ENCODE measurements at regions not wholly inside any gene's neighbourhood (a gene's known extent, or its start where the extent isn't known, plus 50 kb on each side); places are given as distances from the start of the nearest gene placed in this dataset.

- Histone ChIP-seq H3K9me3 (ENCODE audit: control insufficient read depth, insufficient read depth, low read length) (peaks cover 5% of the 10 kb centered on the region; the same call in 1 of the 2 replicates), H3K4me1 (ENCODE audit: insufficient read depth, low read length) (peaks cover 5% of the 10 kb centered on the region; the same call in 1 of the 2 replicates), H3K36me3 (ENCODE audit: insufficient read depth, low read length) (no peaks in the 10 kb centered on the region), H3K9ac (ENCODE audit: low read depth, low read length) (no peak overlapping the region)
Observed at GRCh38 chr5:5581080-5581479, 158.6 kb downstream of the ICE1 start.

GRCh38 chr5:5576744-5577143 lies 154.3 kb downstream of the ICE1 start:
- no peaks in the 10 kb centered on the region for H3K36me3 ChIP-seq (ENCODE audit: insufficient read depth, low read length)
- H3K9me3 ChIP-seq (ENCODE audit: control insufficient read depth, insufficient read depth, low read length) = 0 out of 2 replicates have a peak, but pooled peaks cover 5% of the 10 kb centered on the region
- H3K4me1 ChIP-seq (ENCODE audit: insufficient read depth, low read length) = peaks cover 14% of the 10 kb centered on the region
- H3K9ac ChIP-seq (ENCODE audit: low read depth, low read length) = no peak overlapping the region

GRCh38 chr5:5575461-5575860 lies 153.0 kb downstream of the ICE1 start:
- H3K9ac ChIP-seq (ENCODE audit: low read depth, low read length) = no peak overlapping the region
- no peaks in the 10 kb centered on the region for H3K36me3 ChIP-seq (ENCODE audit: insufficient read depth, low read length)
- 0 out of 2 replicates have a peak, but pooled peaks cover 5% of the 10 kb centered on the region for H3K9me3 ChIP-seq (ENCODE audit: control insufficient read depth, insufficient read depth, low read length)
- peaks cover 14% of the 10 kb centered on the region for H3K4me1 ChIP-seq (ENCODE audit: insufficient read depth, low read length)

GRCh38 chr5:5573798-5574380 lies 151.4 kb downstream of the ICE1 start:
- Histone ChIP-seq H3K4me1 (ENCODE audit: insufficient read depth, low read length) (peaks cover 14% of the 10 kb centered on the region), H3K9me3 (ENCODE audit: control insufficient read depth, insufficient read depth, low read length) (no peaks in the 10 kb centered on the region), H3K9ac (ENCODE audit: low read depth, low read length) (no peak overlapping the region), H3K36me3 (ENCODE audit: insufficient read depth, low read length) (no peaks in the 10 kb centered on the region)

GRCh38 chr5:5572976-5573797 lies 150.7 kb downstream of the ICE1 start:
- H3K9ac ChIP-seq (ENCODE audit: low read depth, low read length) = no peak overlapping the region
- H3K9me3 ChIP-seq (ENCODE audit: control insufficient read depth, insufficient read depth, low read length) = no peaks in the 10 kb centered on the region
- H3K4me1 ChIP-seq (ENCODE audit: insufficient read depth, low read length) = peaks cover 14% of the 10 kb centered on the region
- no peaks in the 10 kb centered on the region for H3K36me3 ChIP-seq (ENCODE audit: insufficient read depth, low read length)

GRCh38 chr5:5572010-5572865 lies 149.8 kb downstream of the ICE1 start:
- H3K9ac ChIP-seq (ENCODE audit: low read depth, low read length) = no peak overlapping the region
- no peaks in the 10 kb centered on the region for H3K9me3 ChIP-seq (ENCODE audit: control insufficient read depth, insufficient read depth, low read length)
- peaks cover 14% of the 10 kb centered on the region for H3K4me1 ChIP-seq (ENCODE audit: insufficient read depth, low read length)
- no peaks in the 10 kb centered on the region for H3K36me3 ChIP-seq (ENCODE audit: insufficient read depth, low read length)

GRCh38 chr5:5570646-5571045 lies 148.2 kb downstream of the ICE1 start:
- Histone ChIP-seq H3K9me3 (ENCODE audit: control insufficient read depth, insufficient read depth, low read length) (no peaks in the 10 kb centered on the region), H3K36me3 (ENCODE audit: insufficient read depth, low read length) (no peaks in the 10 kb centered on the region), H3K4me1 (ENCODE audit: insufficient read depth, low read length) (peaks cover 14% of the 10 kb centered on the region), H3K9ac (ENCODE audit: low read depth, low read length) (no peak overlapping the region)

- H3K36me3 ChIP-seq (ENCODE audit: insufficient read depth, low read length) = no peaks in the 10 kb centered on the region
- no peak overlapping the region for H3K9ac ChIP-seq (ENCODE audit: low read depth, low read length)
- no peaks in the 10 kb centered on the region for H3K9me3 ChIP-seq (ENCODE audit: control insufficient read depth, insufficient read depth, low read length)
- peaks cover 4% of the 10 kb centered on the region; the same call in 1 of the 2 replicates for H3K4me1 ChIP-seq (ENCODE audit: insufficient read depth, low read length)
Observed at GRCh38 chr5:5564898-5565297, 142.4 kb downstream of the ICE1 start.

- no peak overlapping the region for H3K9ac ChIP-seq (ENCODE audit: low read depth, low read length)
- no peaks in the 10 kb centered on the region for H3K36me3 ChIP-seq (ENCODE audit: insufficient read depth, low read length)
- peaks cover under 1% of the 10 kb centered on the region; the same call in 1 of the 2 replicates for H3K9me3 ChIP-seq (ENCODE audit: control insufficient read depth, insufficient read depth, low read length)
- peaks cover 4% of the 10 kb centered on the region; the same call in 1 of the 2 replicates for H3K4me1 ChIP-seq (ENCODE audit: insufficient read depth, low read length)
Observed at GRCh38 chr5:5560016-5560415, 137.5 kb downstream of the ICE1 start.

GRCh38 chr5:5558638-5559527 lies 136.4 kb downstream of the ICE1 start:
- no peak overlapping the region for H3K9ac ChIP-seq (ENCODE audit: low read depth, low read length)
- no peaks in the 10 kb centered on the region for H3K36me3 ChIP-seq (ENCODE audit: insufficient read depth, low read length)
- peaks cover 4% of the 10 kb centered on the region; the same call in 1 of the 2 replicates for H3K4me1 ChIP-seq (ENCODE audit: insufficient read depth, low read length)
- H3K9me3 ChIP-seq (ENCODE audit: control insufficient read depth, insufficient read depth, low read length) = peaks cover 10% of the 10 kb centered on the region; the same call in 1 of the 2 replicates

- Histone ChIP-seq H3K4me1 (ENCODE audit: insufficient read depth, low read length) (peaks cover 4% of the 10 kb centered on the region; the same call in 1 of the 2 replicates), H3K9ac (ENCODE audit: low read depth, low read length) (no peak overlapping the region), H3K9me3 (ENCODE audit: control insufficient read depth, insufficient read depth, low read length) (peaks cover 13% of the 10 kb centered on the region; the same call in 1 of the 2 replicates), H3K36me3 (ENCODE audit: insufficient read depth, low read length) (no peaks in the 10 kb centered on the region)
Observed at GRCh38 chr5:5558102-5558501, 135.6 kb downstream of the ICE1 start.

GRCh38 chr5:5551499-5551898 lies 129.0 kb downstream of the ICE1 start:
- H3K4me1 ChIP-seq (ENCODE audit: insufficient read depth, low read length) = no peaks in the 10 kb centered on the region

GRCh38 chr5:5546408-5546807 lies 123.9 kb downstream of the ICE1 start:
- peaks cover 4% of the 10 kb centered on the region; the same call in 1 of the 2 replicates for H3K4me1 ChIP-seq (ENCODE audit: insufficient read depth, low read length)
- no peaks in the 10 kb centered on the region for H3K9me3 ChIP-seq (ENCODE audit: control insufficient read depth, insufficient read depth, low read length)
- no peak overlapping the region for H3K9ac ChIP-seq (ENCODE audit: low read depth, low read length)
- H3K36me3 ChIP-seq (ENCODE audit: insufficient read depth, low read length) = no peaks in the 10 kb centered on the region

More at GRCh38 chr5:5551499-5551898, 129.0 kb downstream of the ICE1 start:
- H3K9me3 ChIP-seq (ENCODE audit: control insufficient read depth, insufficient read depth, low read length) = peaks cover 13% of the 10 kb centered on the region; the same call in 1 of the 2 replicates
- H3K36me3 ChIP-seq (ENCODE audit: insufficient read depth, low read length) = no peaks in the 10 kb centered on the region
- no peak overlapping the region for H3K9ac ChIP-seq (ENCODE audit: low read depth, low read length)
